ENCODE measurements at regions not wholly inside any gene's neighbourhood (a gene's known extent, or its start where the extent isn't known, plus 50 kb on each side); places are given as distances from the start of the nearest gene placed in this dataset.

GRCh38 chr1:96880626-96881025 lies 159.0 kb downstream of the PTBP2 start:
- TF ChIP-seq, protein P1, sequence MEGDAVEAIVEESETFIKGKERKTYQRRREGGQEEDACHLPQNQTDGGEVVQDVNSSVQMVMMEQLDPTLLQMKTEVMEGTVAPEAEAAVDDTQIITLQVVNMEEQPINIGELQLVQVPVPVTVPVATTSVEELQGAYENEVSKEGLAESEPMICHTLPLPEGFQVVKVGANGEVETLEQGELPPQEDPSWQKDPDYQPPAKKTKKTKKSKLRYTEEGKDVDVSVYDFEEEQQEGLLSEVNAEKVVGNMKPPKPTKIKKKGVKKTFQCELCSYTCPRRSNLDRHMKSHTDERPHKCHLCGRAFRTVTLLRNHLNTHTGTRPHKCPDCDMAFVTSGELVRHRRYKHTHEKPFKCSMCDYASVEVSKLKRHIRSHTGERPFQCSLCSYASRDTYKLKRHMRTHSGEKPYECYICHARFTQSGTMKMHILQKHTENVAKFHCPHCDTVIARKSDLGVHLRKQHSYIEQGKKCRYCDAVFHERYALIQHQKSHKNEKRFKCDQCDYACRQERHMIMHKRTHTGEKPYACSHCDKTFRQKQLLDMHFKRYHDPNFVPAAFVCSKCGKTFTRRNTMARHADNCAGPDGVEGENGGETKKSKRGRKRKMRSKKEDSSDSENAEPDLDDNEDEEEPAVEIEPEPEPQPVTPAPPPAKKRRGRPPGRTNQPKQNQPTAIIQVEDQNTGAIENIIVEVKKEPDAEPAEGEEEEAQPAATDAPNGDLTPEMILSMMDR (tag by site-specific recombination; IDR thresholded peaks at IDR 0.05), result no peak
- TF ChIP-seq ZNF155 (tag by site-specific recombination; IDR thresholded peaks at IDR 0.05) (no peak), ZBTB1 (tag by site-specific recombination; IDR thresholded peaks at IDR 0.05) (no peak), SCRT1 (tag by site-specific recombination; IDR thresholded peaks at IDR 0.05; ENCODE audit: borderline replicate concordance) (no peak), ZIC2 (tag by site-specific recombination; IDR thresholded peaks at IDR 0.05) (no peak), HOXA7 (CRISPR knock-in tag; IDR thresholded peaks at IDR 0.05; ENCODE audit: borderline replicate concordance) (no peak), MZF1 (tag by site-specific recombination; IDR thresholded peaks at IDR 0.05; ENCODE audit: borderline replicate concordance) (no peak), ZBTB21 (tag by site-specific recombination; IDR thresholded peaks at IDR 0.05) (no peak), ZNF354C (tag by site-specific recombination; IDR thresholded peaks at IDR 0.05; ENCODE audit: borderline replicate concordance, low read depth) (no peak), ZBTB11 (tag by site-specific recombination; conservative IDR thresholded peaks at IDR 0.05; ENCODE audit: low read depth) (no peak), SALL2 (tag by site-specific recombination; IDR thresholded peaks at IDR 0.05; ENCODE audit: borderline replicate concordance) (no peak), ZNF335 (tag by site-specific recombination; conservative IDR thresholded peaks at IDR 0.05) (no peak)

All from HEK293 (cell line).